H1 (cell line): ENCODE measurements at regions not wholly inside any gene's neighbourhood (a gene's known extent, or its start where the extent isn't known, plus 50 kb on each side); places are given as distances from the start of the nearest gene placed in this dataset.

ENCODE experiments used
- CTCF ChIA-PET: fragments of 300-600 bp; sonication (Branson Sonifier 250); formaldehyde crosslinking; loops from one replicate; lab custom pipeline; 2021; ENCODE audit not compliant: partially characterized antibody; lab: Charles Lee
- POLR2A ChIA-PET: fragments of 300-600 bp; sonication (Branson Sonifier 250); formaldehyde crosslinking; loops from one replicate; lab custom pipeline; 2021; ENCODE audit warnings: inconsistent platforms; ENCODE audit not compliant: partially characterized antibody; lab: Charles Lee
- DNase-seq, 2 experiments: peaks; one replicate each; pipeline versions ENCODE4 v3.0.0 to v3.0.0-alpha.2; 2010 to 2022; ENCODE audit warnings: low spot score in 2 of 2, low read depth in 1 of 2, mixed read lengths in 1 of 2
- FAIRE-seq: peaks from 2 replicates; lab custom pipeline; 2011; peaks lifted over from hg19 to GRCh38; lab: Jason Lieb, UNC
- H2AFZ ChIP-seq: 2 replicates; pipeline ENCODE4 v1.8.1; 2012; ENCODE audit warnings: low read length, inconsistent platforms
- H2AK5ac ChIP-seq: 2 replicates; pipeline ENCODE4 v1.6.1; 2013; ENCODE audit warnings: low read depth, low read length
- H2BK120ac ChIP-seq: replicated peaks from 2 replicates; pipeline ENCODE3; 2013; ENCODE audit warnings: low read depth, low read length, inconsistent platforms
- H2BK12ac ChIP-seq: 2 replicates; pipeline ENCODE4 v1.6.1; 2013; ENCODE audit warnings: low read depth, low read length
- H2BK15ac ChIP-seq: 2 replicates; pipeline ENCODE4 v1.6.1; 2013; ENCODE audit warnings: low read length
- H2BK20ac ChIP-seq: 2 replicates; pipeline ENCODE4 v1.6.1; 2013; ENCODE audit warnings: low read length
- H2BK5ac ChIP-seq: 2 replicates; pipeline ENCODE4 v1.6.1; 2013; ENCODE audit warnings: low read depth, low read length
- H3K14ac ChIP-seq: 2 replicates; pipeline ENCODE4 v1.6.1; 2013; ENCODE audit warnings: inconsistent platforms; ENCODE audit not compliant: insufficient read length
- H3K18ac ChIP-seq: 2 replicates; pipeline ENCODE4 v1.6.1; 2013; ENCODE audit warnings: low read length; ENCODE audit errors: extremely low read depth
- H3K23ac ChIP-seq: 2 replicates; pipeline ENCODE4 v1.6.1; 2013; ENCODE audit warnings: inconsistent platforms; ENCODE audit not compliant: insufficient read length
- H3K23me2 ChIP-seq: 2 replicates; pipeline ENCODE4 v1.6.1; 2013; ENCODE audit warnings: low read depth, low read length
- H3K27ac ChIP-seq: 2 replicates; pipeline ENCODE4 v1.6.1; 2011; ENCODE audit warnings: low read depth, low read length, inconsistent platforms
- H3K27me3 ChIP-seq, 4 experiments: replicated peaks in 1 of 4; 1 replicate in 1 of 4; 2 replicates in 3 of 4; pipeline versions ENCODE4 v1.6.1 to v1.8.1; 2011 to 2013; ENCODE audit warnings: low read length in 3 of 4, mild to moderate bottlenecking in 3 of 4, inconsistent platforms in 2 of 4, mixed read lengths in 2 of 4, moderate library complexity in 1 of 4; ENCODE audit not compliant: control insufficient read depth in 3 of 4, insufficient read depth in 3 of 4; ENCODE audit errors: extremely low read depth in 1 of 4
- H3K36me3 ChIP-seq, 4 experiments: 2 replicates each; pipeline versions ENCODE4 v1.6.1 to v1.8.1; 2011 to 2013; ENCODE audit warnings: mild to moderate bottlenecking in 4 of 4, low read length in 3 of 4, moderate library complexity in 2 of 4, control low read depth in 1 of 4, inconsistent platforms in 1 of 4; ENCODE audit not compliant: insufficient read depth in 4 of 4, control insufficient read depth in 2 of 4
- H3K4ac ChIP-seq: replicated peaks from 2 replicates; pipeline ENCODE3; 2013; ENCODE audit warnings: low read length, low read depth, mixed read lengths, inconsistent platforms; ENCODE audit not compliant: insufficient read length
- H3K4me1 ChIP-seq, 4 experiments: replicated peaks in 1 of 4; 1 replicate in 1 of 4; 2 replicates in 3 of 4; pipeline versions ENCODE4 v1.6.1 to v1.8.1; 2011 to 2013; ENCODE audit warnings: low read length in 3 of 4, inconsistent platforms in 2 of 4, mixed read lengths in 1 of 4; ENCODE audit not compliant: insufficient read depth in 4 of 4, control insufficient read depth in 3 of 4
- H3K4me2 ChIP-seq, 2 experiments: 2 replicates each; pipeline versions ENCODE4 v1.6.1 to v1.8.1; 2011 to 2013; ENCODE audit warnings: low read depth in 2 of 2, low read length in 2 of 2, control low read depth in 1 of 2, inconsistent platforms in 1 of 2, mild to moderate bottlenecking in 1 of 2; ENCODE audit not compliant: insufficient read depth in 1 of 2
- H3K4me3 ChIP-seq, 4 experiments: fragments of 200-600, 300-600 bp in 1 of 4; sonication (generic), shearing (Covaris generic), sonication (Bioruptor Twin) in 1 of 4; 2 replicates each; pipeline versions ENCODE4 v1.5.1 to v1.8.1; 2011 to 2016; ENCODE audit warnings: low read length in 4 of 4, low read depth in 3 of 4, control low read depth in 2 of 4, inconsistent platforms in 2 of 4, mild to moderate bottlenecking in 2 of 4, mixed read lengths in 1 of 4, moderate library complexity in 1 of 4; ENCODE audit not compliant: insufficient read depth in 2 of 4; ENCODE audit errors: extremely low read depth in 1 of 4
- H3K56ac ChIP-seq: replicated peaks from 2 replicates; pipeline ENCODE3; 2013; ENCODE audit warnings: low read depth, mild to moderate bottlenecking, mixed read lengths, low read length, inconsistent platforms; ENCODE audit not compliant: insufficient read length
- H3K79me1 ChIP-seq: 2 replicates; pipeline ENCODE4 v1.6.1; 2013; ENCODE audit warnings: low read depth, low read length, control low read depth
- H3K79me2 ChIP-seq, 2 experiments: 2 replicates each; pipeline versions ENCODE4 v1.6.1 to v1.8.1; 2012 to 2013; ENCODE audit warnings: low read length in 2 of 2, mild to moderate bottlenecking in 2 of 2, inconsistent platforms in 1 of 2; ENCODE audit not compliant: insufficient read depth in 2 of 2, control insufficient read depth in 1 of 2
- H3K9ac ChIP-seq, 4 experiments: replicated peaks in 1 of 4; 1 replicate in 1 of 4; 2 replicates in 3 of 4; pipeline versions ENCODE4 v1.6.1 to v1.8.1; 2011 to 2013; ENCODE audit warnings: low read depth in 3 of 4, low read length in 3 of 4, control low read depth in 2 of 4, mild to moderate bottlenecking in 2 of 4, moderate library complexity in 2 of 4, inconsistent platforms in 1 of 4; ENCODE audit errors: extremely low read depth in 1 of 4
- H3K9me3 ChIP-seq, 2 experiments: 2 replicates each; pipeline versions ENCODE4 v1.6.1 to v1.8.1; 2012 to 2013; ENCODE audit warnings: mild to moderate bottlenecking in 2 of 2, moderate library complexity in 2 of 2, control low read depth in 1 of 2, inconsistent platforms in 1 of 2, low read depth in 1 of 2, low read length in 1 of 2, mixed read lengths in 1 of 2; ENCODE audit not compliant: insufficient read depth in 2 of 2
- H4K20me1 ChIP-seq, 2 experiments: replicated peaks in 1 of 2; 2 replicates each; pipeline versions ENCODE3 to v1.8.1; 2011 to 2013; ENCODE audit warnings: inconsistent platforms in 2 of 2, low read length in 2 of 2, mild to moderate bottlenecking in 1 of 2; ENCODE audit not compliant: insufficient read depth in 2 of 2, control insufficient read depth in 1 of 2
- H4K5ac ChIP-seq: 2 replicates; pipeline ENCODE4 v1.6.1; 2013; ENCODE audit warnings: low read length, low read depth, mixed read lengths, inconsistent platforms; ENCODE audit not compliant: insufficient read length
- H4K8ac ChIP-seq: 2 replicates; pipeline ENCODE4 v1.8.0; 2013; ENCODE audit warnings: mild to moderate bottlenecking, moderate library complexity, low read length, inconsistent platforms; ENCODE audit not compliant: insufficient read depth; ENCODE audit errors: extremely low read depth
- H4K91ac ChIP-seq: replicated peaks from 2 replicates; pipeline ENCODE3; 2013; ENCODE audit warnings: low read length, mixed read lengths, inconsistent platforms; ENCODE audit not compliant: insufficient read length
- CBX5 ChIP-seq: fragments of 300-800, 300-1000 bp; sonication (generic); IDR thresholded peaks from 2 replicates; pipeline ENCODE4 v1.7.1; 2016; ENCODE audit warnings: antibody characterized with exemption, low read length, low read depth
- KDM4A ChIP-seq: IDR thresholded peaks from one replicate; pipeline ENCODE4 v1.7.1; 2012; ENCODE audit warnings: low read depth, mild to moderate bottlenecking, moderate library complexity, low read length, inconsistent platforms; ENCODE audit not compliant: severe bottlenecking
- SIRT6 ChIP-seq: IDR thresholded peaks from one replicate; pipeline ENCODE4 v1.7.1; 2012; ENCODE audit warnings: low read length, inconsistent platforms
- SIX5 ChIP-seq: IDR thresholded peaks from 2 replicates; pipeline ENCODE4 v1.6.1; 2011; ENCODE audit warnings: mild to moderate bottlenecking, low read depth, low read length

DNA sequence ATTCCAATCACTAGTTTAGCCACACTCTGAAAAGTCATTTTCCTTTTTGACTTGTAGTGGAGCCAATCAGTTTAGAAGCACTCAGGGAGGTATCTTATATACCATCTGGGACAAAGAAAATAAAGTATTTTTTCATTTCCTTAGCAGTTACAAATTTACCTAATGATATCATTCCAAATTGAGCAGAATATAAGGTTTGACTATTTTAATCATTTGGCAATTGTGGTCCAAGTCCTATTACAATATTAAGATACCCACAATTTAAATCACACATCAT, 170.6 kb downstream of the LTN1 start:
- Histone ChIP-seq H4K20me1 (no peaks in the 10 kb centered on the region), H2AFZ (no peak overlapping the region), H3K23ac (no peak overlapping the region), H3K9ac (no peak overlapping the region), H2AK5ac (no peak overlapping the region), H3K14ac (no peak overlapping the region), H2BK5ac (no peak overlapping the region), H3K79me2 (no peaks in the 10 kb centered on the region), H3K27ac (no peak overlapping the region), H2BK120ac (no peak overlapping the region), H3K56ac (no peak overlapping the region), H3K4ac (no peak overlapping the region), H3K27me3 (peaks cover 0 to 1% (median 0%) of the 10 kb centered on the region in 4 experiments; a peak in 1 of 7 replicates), H2BK12ac (no peak overlapping the region), H3K4me1 (0 out of 7 replicates have a peak, but pooled peaks cover 0 to 2% (median 0%) of the 10 kb centered on the region in 4 experiments), H3K18ac (no peak overlapping the region), H2BK15ac (no peak overlapping the region), H3K79me1 (no peaks in the 10 kb centered on the region), H3K36me3 (no peaks in the 10 kb centered on the region), H4K5ac (no peak overlapping the region), H4K8ac (no peak overlapping the region), H3K4me3 (no peak overlapping the region), H4K91ac (no peak overlapping the region), H3K4me2 (no peak overlapping the region), H2BK20ac (no peak overlapping the region), H3K9me3 (no peaks in the 10 kb centered on the region), H3K23me2 (no peaks in the 10 kb centered on the region)
- POLR2A ChIA-PET: no interaction called here
- CTCF ChIA-PET: no interaction called here
- DNase-seq (no peak), FAIRE-seq (no peak)
- TF ChIP-seq CBX5 (no peak), KDM4A (no peak), SIRT6 (no peak), SIX5 (no peak)
